ENCODE measurements at regions not wholly inside any gene's neighbourhood (a gene's known extent, or its start where the extent isn't known, plus 50 kb on each side); places are given as distances from the start of the nearest gene placed in this dataset.

GRCh38 chr7:153472516-153472915 is 579.7 kb upstream of the DPP6 start:
- no peak for DNase-seq (ENCODE audit: low read depth, low spot score)
- Histone ChIP-seq H3K4me1 (ENCODE audit: insufficient read depth, insufficient read length) (no peaks in the 10 kb centered on the region), H3K27me3 (ENCODE audit: insufficient read depth, insufficient read length) (no peaks in the 10 kb centered on the region), H3K9me3 (ENCODE audit: insufficient read depth, low read length) (no peaks in the 10 kb centered on the region), H3K4me3 (ENCODE audit: insufficient read length, low read depth) (no peak overlapping the region), H3K9ac (ENCODE audit: insufficient read length, low read depth) (no peak overlapping the region), H3K36me3 (ENCODE audit: insufficient read depth, insufficient read length, low read length) (no peaks in the 10 kb centered on the region)
- TF ChIP-seq YY1 (IDR thresholded peaks at IDR 0.05; ENCODE audit: insufficient read depth, insufficient read length) (no peak), SUZ12 (IDR thresholded peaks at IDR 0.05; ENCODE audit: extremely low read depth, insufficient read depth, insufficient read length) (no peak), ZNF274 (IDR thresholded peaks at IDR 0.05; ENCODE audit: low read depth, low read length) (no peak)

- Histone ChIP-seq H3K9ac (ENCODE audit: insufficient read length, low read depth) (no peak overlapping the region), H3K4me1 (ENCODE audit: insufficient read depth, insufficient read length) (no peaks in the 10 kb centered on the region), H3K4me3 (ENCODE audit: insufficient read length, low read depth) (no peak overlapping the region), H3K9me3 (ENCODE audit: insufficient read depth, low read length) (no peaks in the 10 kb centered on the region), H3K36me3 (ENCODE audit: insufficient read depth, insufficient read length, low read length) (no peaks in the 10 kb centered on the region), H3K27me3 (ENCODE audit: insufficient read depth, insufficient read length) (no peaks in the 10 kb centered on the region)
- DNase-seq (ENCODE audit: low read depth, low spot score): no peak
- TF ChIP-seq SUZ12 (IDR thresholded peaks at IDR 0.05; ENCODE audit: extremely low read depth, insufficient read depth, insufficient read length) (no peak), ZNF274 (IDR thresholded peaks at IDR 0.05; ENCODE audit: low read depth, low read length) (no peak), YY1 (IDR thresholded peaks at IDR 0.05; ENCODE audit: insufficient read depth, insufficient read length) (no peak)
These were observed 579.0 kb upstream of the DPP6 start for GRCh38 chr7:153473185-153473584.

GRCh38 chr7:153475239-153475638 is 577.0 kb upstream of the DPP6 start:
- DNase-seq (ENCODE audit: low read depth, low spot score): no peak
- Histone ChIP-seq H3K36me3 (ENCODE audit: insufficient read depth, insufficient read length, low read length) (no peaks in the 10 kb centered on the region), H3K4me3 (ENCODE audit: insufficient read length, low read depth) (no peak overlapping the region), H3K9ac (ENCODE audit: insufficient read length, low read depth) (no peak overlapping the region), H3K27me3 (ENCODE audit: insufficient read depth, insufficient read length) (no peaks in the 10 kb centered on the region), H3K9me3 (ENCODE audit: insufficient read depth, low read length) (no peaks in the 10 kb centered on the region), H3K4me1 (ENCODE audit: insufficient read depth, insufficient read length) (no peaks in the 10 kb centered on the region)
- no peak for TF ChIP-seq SUZ12 (IDR thresholded peaks at IDR 0.05; ENCODE audit: extremely low read depth, insufficient read depth, insufficient read length)
- no peak for TF ChIP-seq ZNF274 (IDR thresholded peaks at IDR 0.05; ENCODE audit: low read depth, low read length)
- no peak for TF ChIP-seq YY1 (IDR thresholded peaks at IDR 0.05; ENCODE audit: insufficient read depth, insufficient read length)

- TF ChIP-seq SUZ12 (IDR thresholded peaks at IDR 0.05; ENCODE audit: extremely low read depth, insufficient read depth, insufficient read length): no peak
- TF ChIP-seq ZNF274 (IDR thresholded peaks at IDR 0.05; ENCODE audit: low read depth, low read length): no peak
- no peak for TF ChIP-seq YY1 (IDR thresholded peaks at IDR 0.05; ENCODE audit: insufficient read depth, insufficient read length)
- no peaks in the 10 kb centered on the region for H3K4me1 ChIP-seq (ENCODE audit: insufficient read depth, insufficient read length)
- H3K27me3 ChIP-seq (ENCODE audit: insufficient read depth, insufficient read length): no peaks in the 10 kb centered on the region
- H3K9me3 ChIP-seq (ENCODE audit: insufficient read depth, low read length): no peaks in the 10 kb centered on the region
- DNase-seq (ENCODE audit: low read depth, low spot score): no peak
- no peaks in the 10 kb centered on the region for H3K36me3 ChIP-seq (ENCODE audit: insufficient read depth, insufficient read length, low read length)
- no peak overlapping the region for H3K4me3 ChIP-seq (ENCODE audit: insufficient read length, low read depth)
- H3K9ac ChIP-seq (ENCODE audit: insufficient read length, low read depth): no peak overlapping the region
These were observed 576.0 kb upstream of the DPP6 start for GRCh38 chr7:153476166-153476565.

- Histone ChIP-seq H3K27me3 (ENCODE audit: insufficient read depth, insufficient read length) (no peaks in the 10 kb centered on the region), H3K4me1 (ENCODE audit: insufficient read depth, insufficient read length) (no peaks in the 10 kb centered on the region), H3K4me3 (ENCODE audit: insufficient read length, low read depth) (no peak overlapping the region), H3K9me3 (ENCODE audit: insufficient read depth, low read length) (peaks cover 6% of the 10 kb centered on the region; the same call in 1 of the 2 replicates), H3K9ac (ENCODE audit: insufficient read length, low read depth) (no peak overlapping the region), H3K36me3 (ENCODE audit: insufficient read depth, insufficient read length, low read length) (no peaks in the 10 kb centered on the region)
- DNase-seq (ENCODE audit: low read depth, low spot score): no peak
- TF ChIP-seq YY1 (IDR thresholded peaks at IDR 0.05; ENCODE audit: insufficient read depth, insufficient read length): no peak
These were observed 555.9 kb upstream of the DPP6 start for GRCh38 chr7:153496257-153496656.

GRCh38 chr7:153503093-153503492 is 549.1 kb upstream of the DPP6 start:
- no peaks in the 10 kb centered on the region for H3K27me3 ChIP-seq (ENCODE audit: insufficient read depth, insufficient read length)
- H3K9me3 ChIP-seq (ENCODE audit: insufficient read depth, low read length): no peaks in the 10 kb centered on the region
- H3K4me3 ChIP-seq (ENCODE audit: insufficient read length, low read depth): no peak overlapping the region
- no peak for DNase-seq (ENCODE audit: low read depth, low spot score)
- no peaks in the 10 kb centered on the region for H3K36me3 ChIP-seq (ENCODE audit: insufficient read depth, insufficient read length, low read length)
- no peaks in the 10 kb centered on the region for H3K4me1 ChIP-seq (ENCODE audit: insufficient read depth, insufficient read length)
- TF ChIP-seq YY1 (IDR thresholded peaks at IDR 0.05; ENCODE audit: insufficient read depth, insufficient read length) (no peak), SUZ12 (IDR thresholded peaks at IDR 0.05; ENCODE audit: extremely low read depth, insufficient read depth, insufficient read length) (no peak), ZNF274 (IDR thresholded peaks at IDR 0.05; ENCODE audit: low read depth, low read length) (no peak)
- H3K9ac ChIP-seq (ENCODE audit: insufficient read length, low read depth): no peak overlapping the region

GRCh38 chr7:153504288-153505075 is 547.7 kb upstream of the DPP6 start:
- no peaks in the 10 kb centered on the region for H3K4me1 ChIP-seq (ENCODE audit: insufficient read depth, insufficient read length)
- TF ChIP-seq SUZ12 (IDR thresholded peaks at IDR 0.05; ENCODE audit: extremely low read depth, insufficient read depth, insufficient read length) (no peak), YY1 (IDR thresholded peaks at IDR 0.05; ENCODE audit: insufficient read depth, insufficient read length) (no peak), ZNF274 (IDR thresholded peaks at IDR 0.05; ENCODE audit: low read depth, low read length) (no peak)
- H3K27me3 ChIP-seq (ENCODE audit: insufficient read depth, insufficient read length): no peaks in the 10 kb centered on the region
- no peaks in the 10 kb centered on the region for H3K36me3 ChIP-seq (ENCODE audit: insufficient read depth, insufficient read length, low read length)
- no peak for DNase-seq (ENCODE audit: low read depth, low spot score)
- H3K9ac ChIP-seq (ENCODE audit: insufficient read length, low read depth): no peak overlapping the region
- H3K9me3 ChIP-seq (ENCODE audit: insufficient read depth, low read length): no peaks in the 10 kb centered on the region
- no peak overlapping the region for H3K4me3 ChIP-seq (ENCODE audit: insufficient read length, low read depth)

All from NT2/D1 (cell line).